H9 (cell line): ENCODE measurements at regions not wholly inside any gene's neighbourhood (a gene's known extent, or its start where the extent isn't known, plus 50 kb on each side); places are given as distances from the start of the nearest gene placed in this dataset.

Experiments used
- DNase-seq: peaks from one replicate; pipeline ENCODE4 v3.0.0-alpha.2; 2017
- H2AFZ ChIP-seq: one replicate; pipeline ENCODE4 v1.6.1; 2013; ENCODE audit warnings: mild to moderate bottlenecking, low read length, control low read depth, moderate library complexity
- H2AK5ac ChIP-seq: 2 replicates; pipeline ENCODE4 v1.6.1; 2013; ENCODE audit warnings: low read length, control low read depth, mixed read lengths; ENCODE audit not compliant: insufficient read length
- H2BK120ac ChIP-seq: one replicate; pipeline ENCODE4 v1.6.1; 2013; ENCODE audit warnings: low read depth, mild to moderate bottlenecking, low read length, control low read depth, inconsistent platforms; ENCODE audit not compliant: poor library complexity, severe bottlenecking
- H2BK12ac ChIP-seq: 2 replicates; pipeline ENCODE4 v1.6.1; 2013; ENCODE audit warnings: low read length, control low read depth, mixed read lengths, low read depth; ENCODE audit not compliant: insufficient read length
- H2BK15ac ChIP-seq: 2 replicates; pipeline ENCODE4 v1.6.1; 2013; ENCODE audit warnings: low read depth, low read length, control low read depth
- H2BK20ac ChIP-seq: one replicate; pipeline ENCODE4 v1.6.1; 2013; ENCODE audit warnings: low read depth, mild to moderate bottlenecking, low read length, control low read depth, inconsistent platforms; ENCODE audit not compliant: poor library complexity, severe bottlenecking
- H2BK5ac ChIP-seq: 2 replicates; pipeline ENCODE4 v1.6.1; 2013; ENCODE audit warnings: low read length, control low read depth, mixed read lengths; ENCODE audit not compliant: insufficient read length
- H3K14ac ChIP-seq: 2 replicates; pipeline ENCODE4 v1.6.1; 2013; ENCODE audit warnings: low read length, control low read depth; ENCODE audit not compliant: insufficient read depth
- H3K18ac ChIP-seq: 2 replicates; pipeline ENCODE4 v1.6.1; 2013; ENCODE audit warnings: low read depth, mild to moderate bottlenecking, mixed read lengths, low read length, control low read depth; ENCODE audit not compliant: insufficient read length
- H3K23ac ChIP-seq: 2 replicates; pipeline ENCODE4 v1.6.1; 2013; ENCODE audit warnings: low read length, control low read depth, mixed read lengths, low read depth; ENCODE audit not compliant: insufficient read length
- H3K23me2 ChIP-seq: 2 replicates; pipeline ENCODE4 v1.6.1; 2013; ENCODE audit warnings: low read depth, mild to moderate bottlenecking, mixed read lengths, low read length, control low read depth; ENCODE audit not compliant: insufficient read length, poor library complexity, severe bottlenecking
- H3K27ac ChIP-seq: 2 replicates; pipeline ENCODE4 v1.5.1; 2013; ENCODE audit warnings: low read length, control low read depth, mixed read lengths, low read depth; ENCODE audit not compliant: insufficient read length
- H3K27me3 ChIP-seq: 2 replicates; pipeline ENCODE4 v1.6.1; 2013; ENCODE audit warnings: low read length, control low read depth, inconsistent platforms; ENCODE audit not compliant: insufficient read depth
- H3K4ac ChIP-seq: 2 replicates; pipeline ENCODE4 v1.6.1; 2013; ENCODE audit warnings: low read depth, mild to moderate bottlenecking, control low read depth, inconsistent platforms, low read length, moderate library complexity
- H3K4me1 ChIP-seq: 2 replicates; pipeline ENCODE4 v1.6.1; 2013; ENCODE audit warnings: low read length, control low read depth, inconsistent platforms; ENCODE audit not compliant: insufficient read depth
- H3K4me2 ChIP-seq: 2 replicates; pipeline ENCODE4 v1.6.1; 2013; ENCODE audit warnings: low read length, control low read depth, mixed read lengths; ENCODE audit not compliant: insufficient read length, insufficient read depth
- H3K56ac ChIP-seq: 2 replicates; pipeline ENCODE4 v1.6.1; 2013; ENCODE audit warnings: low read depth, mild to moderate bottlenecking, mixed read lengths, low read length, control low read depth; ENCODE audit not compliant: insufficient read length
- H3K79me1 ChIP-seq: 2 replicates; pipeline ENCODE4 v1.6.1; 2013; ENCODE audit warnings: low read depth, mild to moderate bottlenecking, moderate library complexity, low read length, control low read depth, inconsistent platforms; ENCODE audit not compliant: insufficient read depth, poor library complexity, severe bottlenecking
- H3K79me2 ChIP-seq: 2 replicates; pipeline ENCODE4 v1.6.1; 2013; ENCODE audit warnings: low read length, control low read depth, inconsistent platforms; ENCODE audit not compliant: insufficient read depth
- H3K9ac ChIP-seq: 2 replicates; pipeline ENCODE4 v1.6.1; 2013; ENCODE audit warnings: low read length, control low read depth, mixed read lengths; ENCODE audit not compliant: insufficient read length; ENCODE audit errors: extremely low read depth
- H3K9me3 ChIP-seq: one replicate; pipeline ENCODE4 v1.6.1; 2013; ENCODE audit warnings: low read depth, low read length, inconsistent platforms; ENCODE audit not compliant: control insufficient read depth
- H3T11ph ChIP-seq: one replicate; pipeline ENCODE4 v1.6.1; 2013; ENCODE audit warnings: mild to moderate bottlenecking, low read length, control low read depth, inconsistent platforms
- H4K20me1 ChIP-seq: one replicate; pipeline ENCODE4 v1.6.1; 2013; ENCODE audit not compliant: control insufficient read depth, insufficient read length, insufficient read depth
- H4K5ac ChIP-seq: 2 replicates; pipeline ENCODE4 v1.6.1; 2013; ENCODE audit warnings: low read depth, mild to moderate bottlenecking, mixed read lengths, low read length, control low read depth; ENCODE audit not compliant: insufficient read length
- H4K8ac ChIP-seq: replicated peaks from 2 replicates; pipeline ENCODE4 v1.6.1; 2013; ENCODE audit warnings: low read length, control low read depth, mixed read lengths, low read depth; ENCODE audit not compliant: insufficient read length
- H4K91ac ChIP-seq: 2 replicates; pipeline ENCODE4 v1.6.1; 2013; ENCODE audit warnings: low read depth, mild to moderate bottlenecking, moderate library complexity, mixed read lengths, low read length, control low read depth; ENCODE audit not compliant: insufficient read length
- H3K27ac Mint-ChIP-seq, 3 experiments: 2 replicates in 2 of 3; 3 replicates in 1 of 3; pipeline ENCODE4 v1.8.0; 2020 to 2021; ENCODE audit warnings: mixed read lengths in 3 of 3, mild to moderate bottlenecking in 1 of 3, moderate library complexity in 1 of 3
- H3K27me3 Mint-ChIP-seq: 2 replicates; pipeline ENCODE4 v1.8.0; 2021; ENCODE audit warnings: low read depth, mild to moderate bottlenecking, moderate library complexity, mixed read lengths
- H3K36me3 Mint-ChIP-seq, 3 experiments: 2 replicates in 2 of 3; 3 replicates in 1 of 3; pipeline ENCODE4 v1.8.0; 2020 to 2021; ENCODE audit warnings: low read depth in 3 of 3, mixed read lengths in 3 of 3; ENCODE audit not compliant: insufficient read depth in 1 of 3
- H3K4me1 Mint-ChIP-seq, 2 experiments: 2 replicates each; pipeline ENCODE4 v1.8.0; 2020; ENCODE audit warnings: mixed read lengths in 2 of 2
- H3K4me3 Mint-ChIP-seq, 2 experiments: 2 replicates in 1 of 2; 3 replicates in 1 of 2; pipeline ENCODE4 v1.8.0; 2020 to 2021; ENCODE audit warnings: mild to moderate bottlenecking in 2 of 2, mixed read lengths in 2 of 2, moderate library complexity in 1 of 2
- H3K9me3 Mint-ChIP-seq, 2 experiments: 2 replicates in 1 of 2; 3 replicates in 1 of 2; pipeline ENCODE4 v1.8.0; 2020; ENCODE audit warnings: mild to moderate bottlenecking in 2 of 2, mixed read lengths in 2 of 2, moderate library complexity in 1 of 2
- TF ChIP-seq, protein P1 (sequence below): fragments of 200-600 bp; sonication (generic); conservative IDR thresholded peaks from 3 replicates; pipeline ENCODE4 v1.8.0; 2021; ENCODE audit warnings: antibody characterized with exemption, mild to moderate bottlenecking

DNA sequence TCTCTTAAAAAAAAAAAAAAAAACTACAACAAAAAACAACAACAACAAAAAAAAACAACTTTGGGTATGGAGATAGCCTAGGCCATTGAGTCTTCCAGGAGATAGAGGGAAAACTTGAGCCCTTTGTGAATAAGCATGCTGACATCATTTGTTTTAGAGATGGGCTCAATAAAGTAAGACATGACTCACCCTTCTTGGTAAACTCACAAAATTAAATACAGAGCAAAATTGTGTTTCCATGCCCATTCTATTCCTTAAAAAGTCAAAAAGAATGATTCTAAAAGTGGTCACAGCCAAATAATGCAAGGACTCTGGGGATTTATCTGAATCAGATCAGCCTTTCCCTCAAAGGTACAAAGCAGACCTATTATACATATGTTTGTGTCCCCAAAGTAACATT is 117.4 kb downstream of the ETAA1 start:
- Mint-ChIP-seq H3K4me3 (no peak overlapping the region), H3K9me3 (no peaks in the 10 kb centered on the region; a peak in 1 of 5 replicates), H3K36me3 (no peaks in the 10 kb centered on the region), H3K4me1 (no peaks in the 10 kb centered on the region), H3K27me3 (no peaks in the 10 kb centered on the region; the same call in 1 of the 2 replicates), H3K27ac (no peak overlapping the region)
- H3K4ac ChIP-seq = no peak overlapping the region
- no peak overlapping the region for H2BK120ac ChIP-seq
- H3K27ac ChIP-seq = no peak overlapping the region
- H3T11ph ChIP-seq = no peak overlapping the region
- H2BK12ac ChIP-seq = no peak overlapping the region
- H3K4me2 ChIP-seq = no peak overlapping the region
- H3K9ac ChIP-seq = no peak overlapping the region
- no peak overlapping the region for H2AFZ ChIP-seq
- no peak overlapping the region for H2BK20ac ChIP-seq
- H3K27me3 ChIP-seq = no peaks in the 10 kb centered on the region
- H3K14ac ChIP-seq = no peak overlapping the region
- H3K18ac ChIP-seq = no peak overlapping the region
- H2BK15ac ChIP-seq = no peak overlapping the region
- no peaks in the 10 kb centered on the region for H3K79me2 ChIP-seq
- no peak overlapping the region for H4K8ac ChIP-seq
- TF ChIP-seq, protein P1, sequence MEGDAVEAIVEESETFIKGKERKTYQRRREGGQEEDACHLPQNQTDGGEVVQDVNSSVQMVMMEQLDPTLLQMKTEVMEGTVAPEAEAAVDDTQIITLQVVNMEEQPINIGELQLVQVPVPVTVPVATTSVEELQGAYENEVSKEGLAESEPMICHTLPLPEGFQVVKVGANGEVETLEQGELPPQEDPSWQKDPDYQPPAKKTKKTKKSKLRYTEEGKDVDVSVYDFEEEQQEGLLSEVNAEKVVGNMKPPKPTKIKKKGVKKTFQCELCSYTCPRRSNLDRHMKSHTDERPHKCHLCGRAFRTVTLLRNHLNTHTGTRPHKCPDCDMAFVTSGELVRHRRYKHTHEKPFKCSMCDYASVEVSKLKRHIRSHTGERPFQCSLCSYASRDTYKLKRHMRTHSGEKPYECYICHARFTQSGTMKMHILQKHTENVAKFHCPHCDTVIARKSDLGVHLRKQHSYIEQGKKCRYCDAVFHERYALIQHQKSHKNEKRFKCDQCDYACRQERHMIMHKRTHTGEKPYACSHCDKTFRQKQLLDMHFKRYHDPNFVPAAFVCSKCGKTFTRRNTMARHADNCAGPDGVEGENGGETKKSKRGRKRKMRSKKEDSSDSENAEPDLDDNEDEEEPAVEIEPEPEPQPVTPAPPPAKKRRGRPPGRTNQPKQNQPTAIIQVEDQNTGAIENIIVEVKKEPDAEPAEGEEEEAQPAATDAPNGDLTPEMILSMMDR = no peak
- no peaks in the 10 kb centered on the region for H3K79me1 ChIP-seq
- no peak overlapping the region for H2BK5ac ChIP-seq
- no peaks in the 10 kb centered on the region for H3K23me2 ChIP-seq
- no peak overlapping the region for H4K5ac ChIP-seq
- H3K56ac ChIP-seq = no peak overlapping the region
- DNase-seq = no peak
- no peak overlapping the region for H3K23ac ChIP-seq
- H4K20me1 ChIP-seq = no peaks in the 10 kb centered on the region
- H3K4me1 ChIP-seq = no peaks in the 10 kb centered on the region
- no peaks in the 10 kb centered on the region for H3K9me3 ChIP-seq
- H2AK5ac ChIP-seq = no peak overlapping the region
- no peak overlapping the region for H4K91ac ChIP-seq
